Mammary epithelial cell (primary cell): ENCODE measurements at regions not wholly inside any gene's neighbourhood (a gene's known extent, or its start where the extent isn't known, plus 50 kb on each side); places are given as distances from the start of the nearest gene placed in this dataset.

Experiments used
- CTCF ChIP-seq, 2 donors: IDR thresholded peaks in 1 of 2; conservative IDR thresholded peaks in 1 of 2; 2 replicates each; pipeline ENCODE4 v1.5.1; 2011 to 2012; ENCODE audit warnings: inconsistent platforms in 2 of 2, low read length in 2 of 2, mild to moderate bottlenecking in 2 of 2, control low read depth in 1 of 2, low read depth in 1 of 2; ENCODE audit not compliant: insufficient read depth in 1 of 2; ENCODE audit errors: extremely low read depth in 1 of 2
- EZH2 ChIP-seq: IDR thresholded peaks from 2 replicates; pipeline ENCODE4 v1.6.1; 2012; ENCODE audit warnings: low read length, inconsistent platforms, borderline replicate concordance

DNA sequence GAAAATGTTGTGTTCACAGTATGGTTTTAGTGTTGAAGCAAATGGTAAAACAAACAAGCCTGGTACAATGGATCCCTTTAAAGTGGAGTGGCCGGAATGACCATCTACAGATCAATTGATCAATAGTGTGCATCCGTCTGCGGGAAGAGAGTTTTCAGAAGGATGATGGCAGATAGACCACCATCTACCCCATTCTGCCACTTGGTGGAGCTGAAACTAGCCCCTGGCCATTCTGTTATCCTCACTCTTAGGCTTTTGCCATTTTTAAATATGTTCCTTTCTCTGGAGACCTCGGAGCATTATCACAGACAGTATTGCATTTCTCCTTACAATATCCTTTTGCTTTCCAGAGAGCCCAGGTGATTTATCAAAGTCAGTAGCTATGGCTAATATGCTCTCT lies 258.9 kb upstream of the CFAP20DC start:
- TF ChIP-seq CTCF (conservative IDR thresholded peaks at IDR 0.05 in 1 of 2, IDR thresholded peaks at IDR 0.05 in 1 of 2; ENCODE audit: extremely low read depth in 1 of 2, insufficient read depth in 1 of 2, low read depth in 1 of 2, low read length in 2 of 2) (no peak), EZH2 (no peak)
